ENCODE measurements at regions not wholly inside any gene's neighbourhood (a gene's known extent, or its start where the extent isn't known, plus 50 kb on each side); places are given as distances from the start of the nearest gene placed in this dataset.

DNA sequence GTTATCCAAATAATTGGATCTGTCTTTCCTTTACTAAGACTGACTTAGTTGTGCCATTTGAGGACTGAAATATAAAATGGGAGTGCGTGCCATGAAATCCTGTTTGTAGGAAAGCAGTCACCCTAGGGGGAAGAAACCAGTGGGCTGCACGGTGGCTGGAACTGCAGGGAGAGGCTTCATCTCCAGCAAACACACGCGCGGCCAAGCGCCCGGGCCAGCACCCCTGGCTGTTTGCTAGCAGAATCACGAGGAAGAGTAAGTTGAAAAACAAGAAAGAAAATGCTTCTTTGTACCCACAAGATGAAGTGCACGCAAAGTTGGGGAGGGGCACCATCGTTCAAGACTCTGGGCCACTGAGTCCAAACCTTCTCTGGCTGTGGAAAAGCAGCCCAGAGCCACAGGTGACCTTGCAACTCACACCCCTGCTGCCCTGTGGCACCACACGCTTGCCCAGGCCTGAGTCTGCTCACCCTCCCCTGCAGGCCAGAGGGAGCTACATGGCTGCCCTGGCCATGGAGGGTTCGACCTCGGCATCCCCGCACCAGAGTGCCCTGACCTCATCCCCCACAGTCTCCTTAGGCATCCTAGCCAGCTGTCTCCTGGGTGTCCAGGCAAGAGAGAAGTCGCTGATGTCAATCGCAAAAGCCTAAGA, 55.2 kb downstream of the IRX2 start:
- intact Hi-C loops (cut with DNase I) = no loop called here
- DNase-seq (ENCODE audit: low spot score) = no peak

- no peak for DNase-seq (ENCODE audit: low spot score)
- intact Hi-C loops (cut with DNase I) = no loop called here
Observed at GRCh38 chr5:2695200-2695891, 56.1 kb downstream of the IRX2 start.

- no peak for DNase-seq (ENCODE audit: low spot score)
- intact Hi-C loops (cut with DNase I) = no loop called here
Observed at GRCh38 chr5:2691530-2691929, 59.9 kb downstream of the IRX2 start.

DNA sequence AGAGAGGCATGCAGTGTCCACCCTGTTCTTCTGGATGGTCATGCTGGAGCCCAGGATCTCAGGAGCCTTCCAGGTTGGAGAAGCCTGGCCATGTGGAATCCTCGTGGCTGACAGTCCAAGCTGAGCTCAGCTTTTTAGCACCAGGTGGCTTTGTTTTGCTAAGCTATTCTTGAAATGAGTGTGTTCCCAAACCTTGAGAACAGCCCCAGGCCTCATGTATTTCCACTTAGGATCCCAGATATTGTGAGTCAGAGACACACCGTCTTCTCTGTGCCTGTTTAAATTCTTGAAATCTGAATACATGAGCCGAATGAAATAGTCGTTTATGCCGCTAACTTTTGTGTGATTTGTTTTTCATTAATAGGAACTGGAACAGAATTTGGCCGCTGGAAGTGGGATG, 61.2 kb downstream of the IRX2 start:
- DNase-seq (ENCODE audit: low spot score) = no peak

GRCh38 chr5:2688586-2688985, 62.9 kb downstream of the IRX2 start:
- intact Hi-C loops (cut with DNase I) = no loop called here
- no peak for DNase-seq (ENCODE audit: low spot score)

More for the DNA sequence above, 61.2 kb downstream of the IRX2 start:
- intact Hi-C loops (cut with DNase I) = no loop called here

DNA sequence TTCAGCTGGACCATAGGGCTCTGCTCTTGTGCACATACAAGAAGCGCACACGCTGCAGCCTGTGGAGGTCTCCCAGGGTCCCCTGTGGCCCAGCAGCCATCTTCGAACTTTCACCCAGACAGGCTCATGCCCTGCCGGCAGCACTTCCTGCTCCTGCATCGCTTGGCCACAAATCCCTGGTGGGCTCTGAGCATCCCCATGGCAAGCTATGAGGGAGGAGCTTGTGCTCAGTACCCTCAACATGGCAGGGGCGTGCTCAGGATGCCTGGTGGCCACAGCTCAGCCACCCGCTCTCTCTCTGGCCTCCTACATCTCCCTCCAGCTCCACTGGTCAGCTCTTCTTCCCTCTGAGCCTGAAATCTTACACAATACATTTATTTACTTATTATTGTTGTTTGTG, 63.7 kb downstream of the IRX2 start:
- intact Hi-C loops (cut with DNase I) = no loop called here
- no peak for DNase-seq (ENCODE audit: low spot score)

- intact Hi-C loops (cut with DNase I) = no loop called here
- DNase-seq (ENCODE audit: low spot score) = no peak
Observed at GRCh38 chr5:2686321-2687124, 65.0 kb downstream of the IRX2 start.

GRCh38 chr5:2685651-2686272, 65.7 kb downstream of the IRX2 start:
- intact Hi-C loops (cut with DNase I) = no loop called here
- no peak for DNase-seq (ENCODE audit: low spot score)

GRCh38 chr5:2684606-2685005, 66.9 kb downstream of the IRX2 start:
- intact Hi-C loops (cut with DNase I) = no loop called here
- no peak for DNase-seq (ENCODE audit: low spot score)

DNA sequence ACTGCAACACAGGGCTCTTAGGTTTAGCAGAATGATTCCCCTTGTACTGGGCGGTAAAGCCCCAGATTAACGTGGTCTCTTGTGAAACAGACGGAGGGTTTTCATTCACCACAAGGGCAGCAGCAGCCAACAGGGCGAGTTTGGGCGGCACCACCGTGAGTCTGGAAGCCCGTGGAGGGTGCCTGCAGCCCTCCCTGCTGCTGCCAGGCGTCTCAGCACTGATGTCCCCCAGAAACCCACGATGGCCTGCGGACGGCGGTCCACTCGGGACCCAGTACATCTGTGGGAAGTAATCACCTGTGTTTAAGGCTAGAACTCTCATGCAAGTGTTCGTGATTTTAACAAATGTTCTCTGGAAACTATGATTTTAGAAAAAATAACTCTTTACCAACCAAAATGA, 67.8 kb downstream of the IRX2 start:
- DNase-seq (ENCODE audit: low spot score) = no peak
- intact Hi-C loops (cut with DNase I) = no loop called here

DNA sequence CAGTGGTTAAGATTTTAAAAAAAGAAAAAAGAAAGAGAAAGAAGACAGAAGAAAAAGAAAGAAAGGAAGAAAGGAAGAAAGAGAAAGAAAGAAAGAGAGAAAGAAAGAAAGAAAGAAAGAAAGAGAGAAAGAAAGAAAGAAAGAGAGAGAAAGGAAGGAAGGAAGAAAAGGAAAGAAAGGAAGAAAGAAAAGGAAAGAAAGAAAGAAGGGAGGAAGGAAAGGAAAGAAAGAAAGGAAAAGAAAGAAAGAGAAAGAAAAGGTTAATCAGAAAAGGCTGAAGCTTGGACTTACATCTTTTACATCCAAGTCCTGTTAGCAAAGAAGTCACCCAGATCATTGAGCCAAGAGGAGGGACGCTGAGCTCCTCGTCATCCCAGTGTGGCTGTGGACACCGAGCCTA, 70.0 kb downstream of the IRX2 start:
- intact Hi-C loops (cut with DNase I) = no loop called here

DNA sequence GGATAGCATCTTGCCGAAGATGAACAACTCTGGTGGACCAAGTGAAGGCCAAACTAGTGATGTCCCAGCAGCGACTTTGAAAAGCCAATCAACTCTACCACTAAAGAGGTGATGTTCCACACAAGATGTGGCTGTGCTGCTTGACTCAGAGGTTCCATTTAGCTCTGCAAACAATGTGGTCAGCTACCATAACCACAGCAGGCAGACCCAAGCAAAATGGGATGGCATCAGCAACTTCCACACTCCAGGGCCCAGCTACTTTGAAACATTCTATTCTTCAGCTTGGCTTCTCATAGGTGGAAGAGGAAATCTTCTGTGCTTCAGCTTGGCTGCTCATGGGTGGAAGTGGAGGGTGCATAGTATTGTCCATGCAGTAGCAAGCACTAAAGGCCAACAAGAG, 70.5 kb downstream of the IRX2 start:
- DNase-seq (ENCODE audit: low spot score) = peak; percentile 19
- intact Hi-C loops (cut with DNase I) = no loop called here

More for the DNA sequence above, 70.0 kb downstream of the IRX2 start:
- no peak for DNase-seq (ENCODE audit: low spot score)

GRCh38 chr5:2677689-2678088, 73.8 kb downstream of the IRX2 start:
- intact Hi-C loops (cut with DNase I) = no loop called here
- no peak for DNase-seq (ENCODE audit: low spot score)

- DNase-seq (ENCODE audit: low spot score) = no peak
- intact Hi-C loops (cut with DNase I) = no loop called here
Observed at GRCh38 chr5:2675548-2675947, 75.9 kb downstream of the IRX2 start.

DNA sequence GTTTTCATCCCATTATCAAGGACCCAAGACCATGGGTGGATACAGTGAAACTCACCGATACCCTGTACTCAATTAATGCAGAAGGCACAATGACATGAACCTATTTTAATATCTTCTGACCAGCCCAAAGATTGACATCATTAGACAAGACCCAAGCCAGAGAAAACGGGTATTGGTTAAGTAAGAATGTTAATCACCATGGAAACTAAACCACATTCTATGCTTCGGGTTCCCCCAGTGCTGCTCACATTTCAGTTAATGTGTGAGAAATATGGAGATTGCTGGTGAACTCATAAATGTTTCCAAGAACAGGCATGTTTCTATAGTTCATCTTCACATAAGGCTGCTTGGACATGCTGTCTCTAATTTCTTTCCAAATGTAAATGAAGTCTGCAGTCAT, 77.0 kb downstream of the IRX2 start:
- no peak for DNase-seq (ENCODE audit: low spot score)
- intact Hi-C loops (cut with DNase I) = no loop called here

GRCh38 chr5:2670940-2671339, 80.5 kb downstream of the IRX2 start:
- DNase-seq (ENCODE audit: low spot score) = no peak
- intact Hi-C loops (cut with DNase I) = no loop called here

DNA sequence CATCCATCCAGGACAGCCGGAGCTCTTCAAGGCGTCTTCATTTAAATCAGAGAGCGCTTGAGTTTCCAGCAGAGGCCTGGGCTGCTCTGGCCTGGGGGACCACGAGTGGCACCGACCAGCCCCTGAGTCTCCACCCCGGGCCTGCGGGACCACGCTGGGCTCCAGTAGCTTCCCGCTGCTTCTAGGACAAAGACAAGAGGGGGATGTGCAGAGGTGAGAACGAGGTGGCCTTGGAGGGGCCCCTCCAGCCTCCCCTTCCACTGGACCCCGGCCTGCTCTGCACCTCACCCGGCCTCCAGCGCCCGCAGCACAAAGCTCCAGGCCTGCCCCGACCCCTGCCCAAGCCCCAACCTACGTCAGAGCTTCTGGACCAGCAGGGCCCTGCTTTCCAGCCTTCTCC, 81.6 kb downstream of the IRX2 start:
- intact Hi-C loops (cut with DNase I) = no loop called here

DNA sequence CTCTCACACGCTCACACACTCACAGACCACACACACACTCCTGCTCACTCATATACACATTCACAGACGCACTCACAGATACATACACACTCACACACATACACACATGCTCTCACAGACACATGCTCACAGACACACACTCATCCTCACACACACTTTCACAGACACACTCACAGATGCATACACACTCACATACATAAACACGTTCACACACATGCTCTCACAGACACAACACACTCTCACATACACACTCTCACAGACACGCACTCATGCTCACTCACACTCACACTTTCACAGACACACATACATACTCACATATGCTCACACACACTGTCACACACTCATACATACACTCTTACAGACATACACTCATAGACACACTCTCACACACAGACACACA, 82.2 kb downstream of the IRX2 start:
- no peak for DNase-seq (ENCODE audit: low spot score)
- intact Hi-C loops (cut with DNase I) = no loop called here

More for the DNA sequence above, 81.6 kb downstream of the IRX2 start:
- no peak for DNase-seq (ENCODE audit: low spot score)

- DNase-seq (ENCODE audit: low spot score) = no peak
- intact Hi-C loops (cut with DNase I) = no loop called here
Observed at GRCh38 chr5:2666081-2666480, 85.4 kb downstream of the IRX2 start.

- intact Hi-C loops (cut with DNase I) = no loop called here
- no peak for DNase-seq (ENCODE audit: low spot score)
Observed at GRCh38 chr5:2663489-2663888, 88.0 kb downstream of the IRX2 start.

All from cardiac septum (tissue), 1 donor.